Activated T-cell treated with anti-CD3 and anti-CD28 coated beads for 4 hours (primary cell): ENCODE measurements at regions not wholly inside any gene's neighbourhood (a gene's known extent, or its start where the extent isn't known, plus 50 kb on each side); places are given as distances from the start of the nearest gene placed in this dataset.

Source experiments
- DNase-seq: peaks from one replicate; pipeline ENCODE4 v3.0.0-alpha.2; 2020

GRCh38 chr13:78201411-78201810 is 282.8 kb upstream of the EDNRB start:
- DNase-seq: no peak

DNA sequence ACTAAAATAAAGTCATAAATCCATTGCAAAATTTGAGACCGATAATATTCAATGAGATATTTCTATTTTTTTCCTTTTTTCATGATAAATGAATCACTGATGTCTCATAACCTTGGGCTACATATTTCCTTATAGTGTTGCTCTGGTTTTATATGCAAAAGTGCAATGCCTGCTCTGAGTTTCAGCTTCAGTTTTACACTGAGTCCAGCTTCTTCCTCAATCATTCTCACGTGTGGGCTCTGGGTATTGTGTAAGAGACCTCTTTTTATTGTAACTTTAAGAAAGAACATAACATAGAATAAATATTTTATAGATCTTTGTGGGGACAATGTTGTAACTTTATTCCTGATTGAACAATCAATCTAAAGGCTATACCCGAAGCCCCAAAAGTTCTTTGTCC is 280.2 kb upstream of the EDNRB start:
- DNase-seq: no peak

DNA sequence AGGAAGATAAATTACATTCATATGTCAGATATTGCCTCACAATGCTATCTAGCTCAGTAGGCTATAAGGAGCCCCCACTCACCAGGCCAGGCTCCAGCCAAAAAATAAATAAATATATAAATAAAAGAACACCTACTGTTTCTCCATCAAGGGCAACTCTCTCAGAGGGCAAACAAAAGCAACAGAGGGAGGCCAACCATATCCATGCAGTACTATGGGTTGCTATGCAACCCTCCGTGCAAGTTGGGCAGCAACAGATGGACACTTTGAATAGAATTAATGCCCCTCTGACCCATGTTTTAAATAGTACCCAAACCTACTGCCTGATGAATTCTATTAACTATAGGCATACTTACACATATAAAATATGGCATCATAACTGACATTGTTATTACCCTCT is 279.8 kb upstream of the EDNRB start:
- DNase-seq: no peak

DNA sequence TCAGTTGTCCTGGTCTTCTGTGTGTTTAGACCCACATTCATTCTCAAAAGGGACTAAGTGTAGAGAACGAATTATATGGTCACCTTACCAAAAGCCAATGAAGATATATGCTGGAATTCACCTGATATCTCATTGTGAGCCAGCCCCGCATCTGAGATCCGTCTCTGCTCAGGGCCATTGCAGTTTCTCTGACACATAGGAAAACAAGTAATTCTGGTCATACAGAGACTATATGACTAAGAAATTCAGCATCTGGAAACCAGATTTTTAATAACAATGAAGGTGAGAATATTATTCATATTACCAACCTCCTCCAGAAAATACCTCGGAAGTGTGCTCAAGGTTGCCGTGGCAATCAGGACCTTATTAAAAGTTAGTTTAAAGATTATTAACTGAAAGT is 278.6 kb upstream of the EDNRB start:
- DNase-seq: no peak

- DNase-seq: no peak
Observed at GRCh38 chr13:78194904-78195639, 276.4 kb upstream of the EDNRB start.

DNA sequence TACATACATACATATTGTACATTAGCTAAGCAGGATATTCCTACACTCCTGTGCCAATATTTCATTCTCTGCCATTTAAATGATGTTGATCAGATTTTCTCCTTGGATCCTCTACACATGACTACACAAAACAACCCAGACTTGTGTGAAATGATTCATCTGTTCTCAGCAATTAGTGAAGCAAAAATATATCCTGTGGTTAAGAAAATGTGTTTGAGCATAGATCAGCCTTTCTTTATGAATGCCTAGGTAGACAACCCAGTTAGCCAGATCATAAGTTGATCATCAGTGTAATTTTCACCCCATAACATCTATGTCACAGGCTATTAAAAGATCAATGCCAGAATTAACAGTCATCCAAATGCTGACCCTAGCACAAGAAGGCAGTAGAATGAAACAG is 275.2 kb upstream of the EDNRB start:
- no peak for DNase-seq

- no peak for DNase-seq
Observed at GRCh38 chr13:78192716-78193115, 274.1 kb upstream of the EDNRB start.

- no peak for DNase-seq
Observed at GRCh38 chr13:78190296-78190695, 271.7 kb upstream of the EDNRB start.

- no peak for DNase-seq
Observed at GRCh38 chr13:78187781-78188180, 269.1 kb upstream of the EDNRB start.

DNA sequence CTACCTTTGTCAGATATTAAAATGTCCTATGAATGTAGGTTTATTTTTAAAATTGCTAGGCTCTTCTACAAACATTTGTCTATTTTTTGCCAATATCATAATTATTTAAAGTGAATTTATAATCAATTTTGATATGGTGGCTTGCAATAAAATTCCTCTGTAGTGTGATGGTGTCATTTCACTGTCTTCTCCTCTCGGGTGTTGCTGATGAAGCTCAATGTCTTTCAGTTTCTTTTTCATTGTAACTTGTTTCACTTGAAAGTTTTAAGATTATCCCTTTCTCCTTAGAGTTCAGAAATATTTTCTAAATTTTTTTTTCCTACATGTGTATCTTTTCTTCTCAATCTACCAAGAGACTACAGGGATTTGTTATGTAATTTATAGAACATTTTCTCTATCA is 267.1 kb upstream of the EDNRB start:
- DNase-seq: no peak

DNA sequence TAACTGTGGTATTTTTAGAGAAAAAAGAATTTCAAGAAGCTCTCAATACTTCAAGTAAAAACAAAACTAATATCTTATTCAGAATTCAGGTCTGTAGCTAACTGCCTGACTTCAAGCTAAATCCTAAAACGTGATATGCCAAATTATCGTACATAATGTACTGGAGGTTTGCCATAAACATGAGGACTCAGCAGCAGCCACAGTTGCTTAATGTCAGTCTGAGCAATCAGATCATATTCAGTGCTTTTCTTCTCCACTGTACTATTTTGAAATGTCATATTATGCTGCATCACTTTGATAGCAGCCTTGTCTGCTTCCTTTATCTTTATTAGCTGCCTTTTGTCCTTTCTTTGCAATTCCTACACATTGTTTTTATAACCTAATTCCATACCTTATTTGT is 265.1 kb upstream of the EDNRB start:
- no peak for DNase-seq

DNA sequence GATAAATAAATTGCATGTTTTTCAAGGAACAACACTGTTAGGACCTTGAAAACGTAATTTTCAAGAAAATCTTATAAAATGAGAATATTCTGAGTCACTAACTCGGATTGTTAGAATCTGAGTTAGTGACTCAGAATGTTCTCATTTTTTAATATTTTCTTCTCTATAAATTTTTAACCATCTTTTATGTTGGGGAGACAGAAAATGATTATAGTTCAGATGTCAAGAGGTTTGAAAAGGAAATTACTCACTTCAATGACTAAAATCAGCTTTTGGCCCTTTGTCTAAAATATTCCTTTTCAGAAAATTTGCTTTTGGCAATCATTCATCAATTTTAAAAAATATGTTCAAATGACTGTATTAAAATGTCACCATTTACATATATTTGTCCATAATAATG is 264.2 kb upstream of the EDNRB start:
- no peak for DNase-seq

DNA sequence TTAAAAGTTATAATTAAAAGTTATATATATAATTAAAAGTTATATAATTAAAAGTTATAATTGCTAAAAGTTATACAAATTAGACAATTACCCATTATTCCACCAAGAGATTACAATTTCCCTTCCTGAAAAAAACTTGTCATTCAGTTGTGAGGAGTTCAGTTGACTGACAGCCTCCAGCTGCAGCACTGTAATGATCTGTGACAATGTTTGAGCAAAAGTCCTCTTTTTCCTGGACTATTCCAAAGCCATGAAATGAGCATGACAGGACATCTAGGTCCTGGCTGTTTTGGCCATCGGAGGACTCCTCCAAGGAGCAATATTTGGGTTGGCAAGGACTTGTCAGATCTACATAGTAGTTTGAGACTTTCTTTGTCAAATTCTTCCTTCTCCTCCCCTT is 258.7 kb upstream of the EDNRB start:
- DNase-seq: no peak

DNA sequence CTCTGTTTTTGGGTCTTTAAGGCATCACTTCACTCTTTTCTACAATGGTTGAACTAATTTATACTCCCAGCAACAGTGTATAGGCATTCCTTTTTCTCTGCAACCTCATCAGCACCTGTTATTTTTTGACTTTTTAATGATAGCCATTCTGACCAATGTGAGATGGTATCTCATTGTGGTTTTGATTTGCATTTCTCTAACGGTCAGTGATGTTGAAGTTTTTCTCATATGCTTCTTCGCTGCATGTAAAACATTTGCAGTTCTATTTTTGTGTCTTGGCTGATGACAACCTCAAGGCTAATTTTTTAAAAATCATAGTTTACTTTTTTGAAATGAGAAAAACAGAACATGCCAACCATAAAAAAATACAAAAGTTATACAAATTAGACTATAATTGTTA is 258.2 kb upstream of the EDNRB start:
- DNase-seq: no peak

GRCh38 chr13:78169386-78169785 is 250.8 kb upstream of the EDNRB start:
- no peak for DNase-seq

- no peak for DNase-seq
Observed at GRCh38 chr13:78168981-78169380, 250.3 kb upstream of the EDNRB start.

GRCh38 chr13:78161266-78161665 is 242.6 kb upstream of the EDNRB start:
- DNase-seq: no peak

DNA sequence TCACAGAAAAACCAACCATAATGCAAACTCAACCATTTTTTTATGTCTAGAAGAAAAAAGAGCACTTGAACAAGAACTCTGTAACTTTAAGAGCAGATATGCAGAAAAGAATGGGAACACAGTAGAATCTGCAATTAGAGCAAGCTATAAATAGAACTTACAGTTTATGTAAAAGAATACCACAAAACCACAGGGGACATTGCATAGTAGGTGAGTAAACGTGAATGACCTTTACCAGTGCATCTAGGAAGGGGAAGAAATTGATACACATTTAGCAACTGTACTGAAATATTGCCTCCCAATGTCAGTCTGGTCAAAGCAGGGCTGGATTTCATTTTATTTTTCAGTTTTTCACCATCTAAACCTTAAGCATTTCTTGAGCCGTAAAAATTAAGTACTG is 242.2 kb upstream of the EDNRB start:
- DNase-seq: no peak

DNA sequence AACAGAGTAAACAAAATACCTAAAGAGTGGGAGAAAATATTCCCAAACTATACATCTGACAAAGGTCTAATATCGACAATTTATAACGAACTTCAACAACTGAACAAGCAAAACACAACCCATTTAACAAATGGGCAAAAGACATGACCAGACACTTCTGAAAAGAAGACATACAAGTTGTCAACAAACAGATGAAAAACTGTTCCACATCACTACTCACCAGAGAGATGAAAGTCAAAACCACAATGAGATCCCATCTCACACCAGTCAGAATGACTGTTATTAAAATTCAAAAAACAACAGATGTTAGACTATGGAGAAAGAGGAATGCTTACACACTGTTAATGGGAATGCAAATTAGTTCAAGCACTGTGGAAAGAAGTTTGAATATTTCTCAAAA is 233.8 kb upstream of the EDNRB start:
- no peak for DNase-seq

DNA sequence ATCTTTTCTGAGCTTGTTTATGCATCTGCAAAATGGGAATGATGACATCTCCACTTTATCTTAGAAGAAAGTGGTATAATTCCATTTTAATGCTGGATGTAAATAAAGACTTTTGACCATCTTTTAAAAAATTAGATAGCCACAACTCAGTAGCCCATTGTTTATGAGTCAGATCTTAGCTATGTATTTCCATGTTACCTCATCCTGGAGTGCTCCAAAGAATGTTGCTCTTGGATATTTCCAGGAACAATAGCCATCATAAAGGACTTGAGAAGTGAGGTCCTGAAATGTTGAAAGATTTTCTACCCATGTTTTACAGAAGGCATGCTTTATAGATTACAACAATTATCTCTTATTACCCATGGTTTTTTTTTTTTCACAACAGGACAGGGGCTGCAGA is 229.3 kb upstream of the EDNRB start:
- DNase-seq: no peak

GRCh38 chr13:78145276-78145675 is 226.6 kb upstream of the EDNRB start:
- no peak for DNase-seq

- no peak for DNase-seq
Observed at GRCh38 chr13:78139765-78140164, 221.1 kb upstream of the EDNRB start.

GRCh38 chr13:78138756-78139155 is 220.1 kb upstream of the EDNRB start:
- no peak for DNase-seq

GRCh38 chr13:78137404-78138142 is 218.9 kb upstream of the EDNRB start:
- no peak for DNase-seq

DNA sequence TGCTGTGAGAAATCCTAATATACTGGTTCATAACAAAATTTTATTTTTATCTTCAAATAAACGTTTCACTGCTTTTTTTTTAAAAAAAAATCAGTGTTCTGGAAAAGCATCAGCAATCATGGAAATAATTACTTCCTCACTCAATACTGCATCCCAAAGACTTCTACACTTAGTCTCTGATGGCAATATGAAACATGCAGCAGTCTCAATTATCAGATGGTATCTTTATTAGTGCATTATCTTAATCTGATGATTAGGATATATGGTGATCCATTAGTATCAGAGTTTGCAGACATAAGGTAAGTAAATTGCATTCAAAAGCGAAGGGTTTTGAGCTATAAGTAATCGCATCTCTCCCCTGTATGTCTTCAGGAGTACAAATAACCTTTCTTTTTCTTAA is 218.3 kb upstream of the EDNRB start:
- DNase-seq: no peak
